ENCODE measurements at regions not wholly inside any gene's neighbourhood (a gene's known extent, or its start where the extent isn't known, plus 50 kb on each side); places are given as distances from the start of the nearest gene placed in this dataset.
A peak's percentile ranks its signal among the peaks of the same experiment; 100 is the strongest.

DNA sequence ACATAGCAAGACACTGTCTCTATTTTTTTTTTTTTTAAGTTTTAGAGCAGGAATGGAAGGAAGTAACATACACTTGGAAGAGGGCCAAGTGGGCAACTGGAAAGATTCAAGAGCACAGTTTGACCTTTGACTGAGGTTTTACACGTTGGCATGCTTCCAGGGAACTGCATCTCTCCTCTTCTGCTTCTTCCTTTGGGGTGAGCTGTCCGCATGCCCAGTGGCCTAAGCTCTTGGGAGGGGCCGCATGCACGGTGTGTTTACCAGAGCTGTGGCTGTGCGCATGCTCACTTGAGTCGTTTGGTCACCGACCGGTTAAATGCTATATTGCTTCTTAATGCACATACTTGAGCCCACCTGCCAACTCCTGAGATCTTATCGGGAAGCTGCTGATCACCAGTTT lies 727.7 kb downstream of the UQCRFS1 start:
- DNase-seq (ENCODE audit: low spot score in 2 of 2), result no peak
- Mint-ChIP-seq H3K27ac (no peak overlapping the region), H3K9me3 (no peaks in the 10 kb centered on the region), H3K4me1 (no peaks in the 10 kb centered on the region), H3K36me3 (no peaks in the 10 kb centered on the region), H3K4me3 (no peak overlapping the region)
- ATAC-seq, result no peak

- no peak overlapping the region for H3K27ac Mint-ChIP-seq
- DNase-seq (ENCODE audit: low spot score in 2 of 2) (no peak), ATAC-seq (no peak)
- no peaks in the 10 kb centered on the region for H3K36me3 Mint-ChIP-seq
- no peaks in the 10 kb centered on the region for H3K9me3 Mint-ChIP-seq
- H3K4me3 Mint-ChIP-seq, result no peak overlapping the region
- no peaks in the 10 kb centered on the region for H3K4me1 Mint-ChIP-seq
Measured at GRCh38 chr19:28483197-28483596, 729.8 kb downstream of the UQCRFS1 start.

- DNase-seq (ENCODE audit: low spot score in 2 of 2) (no peak), ATAC-seq (no peak)
- Mint-ChIP-seq H3K9me3 (no peaks in the 10 kb centered on the region), H3K4me1 (no peaks in the 10 kb centered on the region), H3K27ac (no peak overlapping the region), H3K4me3 (no peak overlapping the region), H3K36me3 (no peaks in the 10 kb centered on the region)
Measured at GRCh38 chr19:28482221-28482620, 730.7 kb downstream of the UQCRFS1 start.

GRCh38 chr19:28481674-28482073 lies 731.3 kb downstream of the UQCRFS1 start:
- DNase-seq (ENCODE audit: low spot score in 2 of 2), result no peak
- ATAC-seq, result no peak
- no peaks in the 10 kb centered on the region for H3K9me3 Mint-ChIP-seq
- H3K36me3 Mint-ChIP-seq, result no peaks in the 10 kb centered on the region
- H3K4me3 Mint-ChIP-seq, result no peak overlapping the region
- H3K27ac Mint-ChIP-seq, result no peak overlapping the region
- no peaks in the 10 kb centered on the region for H3K4me1 Mint-ChIP-seq

DNA sequence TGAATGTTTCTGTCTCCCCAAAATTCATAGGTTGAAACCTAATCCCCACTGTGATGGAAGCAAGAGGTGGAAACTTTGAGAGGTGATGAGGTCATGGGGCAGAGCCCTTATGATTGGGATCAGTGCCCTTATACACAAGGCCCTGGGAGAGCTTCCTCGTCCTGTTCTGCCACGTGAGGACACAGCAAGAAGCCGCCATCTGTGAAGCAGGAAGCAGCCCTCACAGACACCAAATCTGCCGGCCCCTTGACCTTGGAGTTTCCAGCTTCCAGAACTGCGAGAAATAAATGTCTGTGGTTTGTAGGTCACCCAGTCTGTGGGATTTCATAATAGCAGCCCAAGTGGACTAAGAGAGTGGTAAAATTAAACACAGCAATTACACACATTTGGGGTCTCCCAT lies 737.4 kb downstream of the UQCRFS1 start:
- no peak overlapping the region for H3K4me3 Mint-ChIP-seq
- H3K36me3 Mint-ChIP-seq, result no peaks in the 10 kb centered on the region
- DNase-seq (ENCODE audit: low spot score in 2 of 2) (no peak), ATAC-seq (no peak)
- H3K27ac Mint-ChIP-seq, result no peak overlapping the region
- H3K4me1 Mint-ChIP-seq, result no peaks in the 10 kb centered on the region
- no peaks in the 10 kb centered on the region for H3K9me3 Mint-ChIP-seq

- Mint-ChIP-seq H3K9me3 (no peaks in the 10 kb centered on the region), H3K27ac (no peak overlapping the region), H3K4me1 (peaks cover 4% of the 10 kb centered on the region), H3K36me3 (no peaks in the 10 kb centered on the region), H3K4me3 (no peak overlapping the region)
- no peak for ATAC-seq
- DNase-seq (ENCODE audit: low spot score in 2 of 2), result no peak
Measured at GRCh38 chr19:28472843-28473242, 740.1 kb downstream of the UQCRFS1 start.

- ATAC-seq (no peak), DNase-seq (ENCODE audit: low spot score in 2 of 2) (no peak)
- Mint-ChIP-seq H3K4me1 (peaks cover 4% of the 10 kb centered on the region), H3K36me3 (no peaks in the 10 kb centered on the region), H3K27ac (no peak overlapping the region), H3K4me3 (no peak overlapping the region), H3K9me3 (no peaks in the 10 kb centered on the region)
Measured at GRCh38 chr19:28471731-28472510, 741.0 kb downstream of the UQCRFS1 start.

DNA sequence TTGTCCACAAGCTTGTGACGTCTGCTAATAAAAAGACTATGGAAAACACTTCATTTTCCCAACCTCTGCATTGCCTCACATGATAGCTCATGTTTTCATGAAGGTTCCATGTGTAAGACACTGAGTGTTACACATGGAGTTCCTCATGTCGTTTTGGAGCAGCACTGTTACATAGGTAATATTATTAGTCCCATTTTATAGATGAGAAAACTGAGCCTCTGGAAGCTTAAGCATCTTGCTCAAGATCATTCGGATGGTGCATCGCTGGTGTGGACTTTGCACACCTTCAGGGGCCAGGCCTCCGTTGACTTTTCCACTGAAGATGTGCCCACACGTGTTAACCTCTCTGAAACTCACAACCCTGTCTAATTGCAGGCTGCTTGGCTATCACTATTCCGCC lies 743.4 kb downstream of the UQCRFS1 start:
- Mint-ChIP-seq H3K36me3 (no peaks in the 10 kb centered on the region), H3K9me3 (no peaks in the 10 kb centered on the region), H3K4me3 (no peak overlapping the region), H3K27ac (no peak overlapping the region), H3K4me1 (peaks cover 4% of the 10 kb centered on the region)
- no peak for DNase-seq (ENCODE audit: low spot score in 2 of 2)
- ATAC-seq, result no peak

- H3K36me3 Mint-ChIP-seq, result no peaks in the 10 kb centered on the region
- H3K4me3 Mint-ChIP-seq, result no peak overlapping the region
- H3K9me3 Mint-ChIP-seq, result no peaks in the 10 kb centered on the region
- H3K27ac Mint-ChIP-seq, result no peak overlapping the region
- peaks cover 4% of the 10 kb centered on the region for H3K4me1 Mint-ChIP-seq
- ATAC-seq (peak; percentile 60), DNase-seq (ENCODE audit: low spot score in 2 of 2) (no peak)
Measured at GRCh38 chr19:28468701-28469459, 744.1 kb downstream of the UQCRFS1 start.

- H3K27ac Mint-ChIP-seq, result no peak overlapping the region
Measured at GRCh38 chr19:28466107-28467045, 746.6 kb downstream of the UQCRFS1 start.

GRCh38 chr19:28465371-28466086 lies 747.4 kb downstream of the UQCRFS1 start:
- H3K36me3 Mint-ChIP-seq, result peaks cover 6% of the 10 kb centered on the region
- no peak overlapping the region for H3K4me3 Mint-ChIP-seq
- no peaks in the 10 kb centered on the region for H3K9me3 Mint-ChIP-seq
- H3K4me1 Mint-ChIP-seq, result peaks cover 4% of the 10 kb centered on the region
- no peak for ATAC-seq
- DNase-seq (ENCODE audit: low spot score in 2 of 2), result no peak
- no peak overlapping the region for H3K27ac Mint-ChIP-seq

More at GRCh38 chr19:28466107-28467045, 746.6 kb downstream of the UQCRFS1 start:
- Mint-ChIP-seq H3K9me3 (no peaks in the 10 kb centered on the region), H3K4me3 (no peak overlapping the region), H3K4me1 (peaks cover 4% of the 10 kb centered on the region), H3K36me3 (peaks cover 6% of the 10 kb centered on the region)
- no peak for ATAC-seq
- peak; percentile 19 to 65 for DNase-seq (ENCODE audit: low spot score in 2 of 2)

DNA sequence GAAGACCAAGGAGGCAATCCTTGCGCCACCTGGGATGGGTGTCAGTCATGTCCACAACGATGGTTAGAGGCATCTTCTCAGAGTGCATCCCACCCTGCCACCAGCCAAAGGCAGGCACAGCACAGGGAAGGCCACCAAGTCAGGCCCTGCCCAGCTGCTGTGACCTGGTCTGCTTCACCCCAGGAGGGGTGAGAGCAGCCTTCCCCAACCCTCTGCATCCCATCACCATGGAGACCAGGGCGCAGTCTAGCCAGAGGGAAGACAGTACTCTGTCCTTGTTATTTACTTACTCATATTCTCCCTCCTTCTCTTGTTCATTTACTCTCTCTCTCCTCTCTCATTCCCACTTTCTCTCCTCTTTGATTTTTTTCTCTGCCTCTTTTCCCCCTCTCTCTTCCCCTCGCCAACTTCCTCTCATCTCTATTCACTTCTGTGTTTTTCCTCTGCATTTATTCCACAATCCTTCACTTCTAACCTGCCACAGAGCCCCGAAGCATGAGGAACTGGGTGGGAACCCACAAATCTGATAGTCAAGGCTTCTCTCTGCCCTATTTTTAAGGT lies 749.4 kb downstream of the UQCRFS1 start:
- Mint-ChIP-seq H3K36me3 (peaks cover 6% of the 10 kb centered on the region), H3K4me1 (peaks cover 4% of the 10 kb centered on the region), H3K27ac (no peak overlapping the region), H3K9me3 (no peaks in the 10 kb centered on the region), H3K4me3 (no peak overlapping the region)
- DNase-seq (ENCODE audit: low spot score in 2 of 2) (no peak), ATAC-seq (no peak)

- Mint-ChIP-seq H3K27ac (no peak overlapping the region), H3K36me3 (peaks cover 6% of the 10 kb centered on the region), H3K9me3 (peaks cover 4% of the 10 kb centered on the region), H3K4me3 (no peak overlapping the region), H3K4me1 (no peaks in the 10 kb centered on the region)
- DNase-seq (ENCODE audit: low spot score in 2 of 2) (no peak), ATAC-seq (no peak)
Measured at GRCh38 chr19:28457620-28458019, 755.3 kb downstream of the UQCRFS1 start.

GRCh38 chr19:28456708-28457320 lies 756.1 kb downstream of the UQCRFS1 start:
- ATAC-seq, result peak; percentile 48
- Mint-ChIP-seq H3K4me1 (no peaks in the 10 kb centered on the region), H3K4me3 (no peak overlapping the region), H3K36me3 (no peaks in the 10 kb centered on the region), H3K27ac (no peak overlapping the region), H3K9me3 (peaks cover 4% of the 10 kb centered on the region)
- DNase-seq (ENCODE audit: low spot score in 2 of 2), result no peak
